Activated CD8-positive, alpha-beta T cell treated with anti-CD3 and anti-CD28 coated beads for 36 hours (primary cell): ENCODE measurements at regions not wholly inside any gene's neighbourhood (a gene's known extent, or its start where the extent isn't known, plus 50 kb on each side); places are given as distances from the start of the nearest gene placed in this dataset.
A peak's percentile ranks its signal among the peaks of the same experiment; 100 is the strongest.

Experiments used
- ATAC-seq: fragments of 200-7000 bp; cut with Tn5 transposase; one replicate; pipeline ENCODE4 v1.10.0; 2021; ENCODE audit warnings: mild to moderate bottlenecking, moderate library complexity
- CTCF ChIA-PET: fragments of 350-600 bp; sonication (Branson Sonifier 250); formaldehyde crosslinking; loops from one replicate; lab custom pipeline; 2021; ENCODE audit warnings: antibody characterized with exemption; lab: Charles Lee
- POLR2A ChIA-PET: fragments of 350-600 bp; sonication (Branson Sonifier 250); formaldehyde crosslinking; loops from one replicate; lab custom pipeline; 2021; ENCODE audit warnings: antibody characterized with exemption; lab: Charles Lee
- DNase-seq: peaks from one replicate; pipeline ENCODE4 v3.0.0-alpha.2; 2020
- H3K27ac Mint-ChIP-seq: one replicate; pipeline ENCODE4 v1.8.0; 2021; ENCODE audit warnings: mild to moderate bottlenecking, mixed read lengths
- H3K27me3 Mint-ChIP-seq: one replicate; pipeline ENCODE4 v1.8.0; 2021; ENCODE audit warnings: mixed read lengths
- H3K36me3 Mint-ChIP-seq: one replicate; pipeline ENCODE4 v1.8.0; 2021; ENCODE audit warnings: low read depth, mixed read lengths
- H3K4me1 Mint-ChIP-seq: one replicate; pipeline ENCODE4 v1.8.0; 2021; ENCODE audit warnings: low read depth, mixed read lengths
- H3K4me3 Mint-ChIP-seq: one replicate; pipeline ENCODE4 v1.8.0; 2021; ENCODE audit warnings: mild to moderate bottlenecking, moderate library complexity, mixed read lengths
- H3K9me3 Mint-ChIP-seq: one replicate; pipeline ENCODE4 v1.8.0; 2021; ENCODE audit warnings: mixed read lengths
- CTCF ChIP-seq: fragments of 200-600 bp; IDR thresholded peaks from one replicate; pipeline ENCODE4 v1.8.0; 2022; ENCODE audit warnings: antibody characterized with exemption, mild to moderate bottlenecking
- intact Hi-C: fragments of 100-400 bp; cut with micrococcal nuclease; formaldehyde crosslinking; loops from one replicate; pipeline ENCODE4 v1.10.0; 2022

- peaks cover 52% of the 10 kb centered on the region for H3K36me3 Mint-ChIP-seq
- peak overlapping the region; percentile 62 for H3K4me3 Mint-ChIP-seq
- intact Hi-C loops, result loop anchor here (1.0 to 5.0 kb wide), 4 partner anchors 20 to 71 kb away; no protein-coding TSS in a partner anchor
- DNase-seq (peak; percentile 60), ATAC-seq (peak; percentile 83)
- peaks cover 85% of the 10 kb centered on the region for H3K4me1 Mint-ChIP-seq
- TF ChIP-seq CTCF, result no peak
- peaks cover 14% of the 10 kb centered on the region for H3K9me3 Mint-ChIP-seq
- ChIA-PET POLR2A (interaction anchor here (0.9 to 5.6 kb wide), 8 partner anchors 13 to 79 kb away, joined by 3 to 50 read pairs (median 4); no protein-coding TSS in a partner anchor), CTCF (interaction anchor here (1.0 to 2.0 kb wide), 4 partner anchors 9 to 134 kb away, joined by 3 to 20 read pairs (median 5); no protein-coding TSS in a partner anchor)
- H3K27me3 Mint-ChIP-seq, result no peaks in the 10 kb centered on the region
- peak overlapping the region; percentile 99 for H3K27ac Mint-ChIP-seq
Observed at GRCh38 chr7:131031099-131031868, 296.4 kb upstream of the MKLN1 start.

GRCh38 chr7:131032786-131033185 lies 294.9 kb upstream of the MKLN1 start:
- H3K9me3 Mint-ChIP-seq, result peaks cover 14% of the 10 kb centered on the region
- DNase-seq (no peak), ATAC-seq (no peak)
- CTCF ChIA-PET, result interaction anchor here (1.0 to 2.0 kb wide), 6 partner anchors 8 to 136 kb away, joined by 3 to 20 read pairs (median 6); no protein-coding TSS in a partner anchor
- TF ChIP-seq CTCF, result no peak
- peak overlapping the region; percentile 99 for H3K27ac Mint-ChIP-seq
- no peak overlapping the region for H3K4me3 Mint-ChIP-seq
- H3K36me3 Mint-ChIP-seq, result peaks cover 51% of the 10 kb centered on the region
- intact Hi-C loops, result loop anchor here (5.0 kb wide), 1 partner anchor 35 kb away; no protein-coding TSS in a partner anchor
- H3K27me3 Mint-ChIP-seq, result no peaks in the 10 kb centered on the region
- POLR2A ChIA-PET, result interaction anchor here (0.7 to 5.6 kb wide), 8 partner anchors 14 to 84 kb away, joined by 3 to 50 read pairs (median 4); no protein-coding TSS in a partner anchor
- H3K4me1 Mint-ChIP-seq, result peaks cover 84% of the 10 kb centered on the region

- Mint-ChIP-seq H3K9me3 (peaks cover 10% of the 10 kb centered on the region), H3K4me1 (peaks cover 84% of the 10 kb centered on the region), H3K27ac (peak overlapping the region; percentile 84), H3K36me3 (peaks cover 52% of the 10 kb centered on the region), H3K27me3 (no peaks in the 10 kb centered on the region), H3K4me3 (no peak overlapping the region)
- DNase-seq (peak; percentile 61), ATAC-seq (no peak)
- POLR2A ChIA-PET, result no interaction called here
- CTCF ChIA-PET, result interaction anchor here (1.1 to 2.0 kb wide), 2 partner anchors 52 to 137 kb away, joined by 4 to 7 read pairs; no protein-coding TSS in a partner anchor
- intact Hi-C loops, result loop anchor here (5.0 kb wide), 1 partner anchor 37 kb away; no protein-coding TSS in a partner anchor
- TF ChIP-seq CTCF, result no peak
Observed at GRCh38 chr7:131034166-131034881, 293.4 kb upstream of the MKLN1 start.

DNA sequence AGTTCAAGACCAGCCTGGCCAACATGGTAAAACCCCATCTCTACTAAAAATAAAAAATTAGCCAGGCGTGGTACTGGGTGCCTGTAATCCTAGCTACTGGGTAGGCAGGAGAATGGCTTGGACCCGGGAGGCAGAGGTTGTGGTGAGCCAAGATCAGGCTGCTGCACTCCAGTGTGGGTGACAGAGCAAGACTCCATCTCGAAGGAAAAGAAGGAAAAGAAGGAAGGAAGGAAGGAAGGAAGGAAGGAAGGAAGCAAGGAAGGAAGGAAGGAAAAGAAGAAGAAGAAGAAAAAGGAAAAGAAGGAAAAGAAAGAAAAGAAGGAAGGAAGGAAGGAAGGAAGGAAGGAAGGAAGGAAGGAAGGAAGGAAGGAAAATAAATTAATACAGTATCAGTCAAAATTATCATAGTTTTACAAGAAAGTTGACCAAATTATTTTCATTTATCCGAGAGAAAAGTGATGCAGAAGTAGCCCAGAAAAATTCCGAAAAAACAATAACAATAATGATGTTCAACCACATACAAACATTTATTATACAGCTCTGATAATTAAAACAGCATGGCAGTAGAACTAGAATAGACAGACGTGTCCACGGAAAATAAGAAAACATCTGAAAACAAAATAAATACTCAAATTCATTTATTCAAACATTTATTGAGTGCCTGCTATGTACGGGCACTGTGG lies 292.4 kb upstream of the MKLN1 start:
- H3K36me3 Mint-ChIP-seq, result peaks cover 45% of the 10 kb centered on the region
- H3K27ac Mint-ChIP-seq, result peak overlapping the region; percentile 55
- CTCF ChIA-PET, result interaction anchor here (0.9 to 2.0 kb wide), 4 partner anchors 26 to 138 kb away, joined by 3 to 7 read pairs (median 4); no protein-coding TSS in a partner anchor

More for the DNA sequence above, 292.4 kb upstream of the MKLN1 start:
- intact Hi-C loops, result no loop called here
- DNase-seq (no peak), ATAC-seq (no peak)
- Mint-ChIP-seq H3K4me1 (peaks cover 84% of the 10 kb centered on the region), H3K27me3 (no peaks in the 10 kb centered on the region), H3K4me3 (no peak overlapping the region), H3K9me3 (peaks cover 4% of the 10 kb centered on the region)
- POLR2A ChIA-PET, result interaction anchor here (0.6 kb wide), 1 partner anchor 22 kb away, joined by 3 read pairs; no protein-coding TSS in a partner anchor
- no peak for TF ChIP-seq CTCF
